HG03108 (cell line): ENCODE measurements at regions not wholly inside any gene's neighbourhood (a gene's known extent, or its start where the extent isn't known, plus 50 kb on each side); places are given as distances from the start of the nearest gene placed in this dataset.

ENCODE experiments used
- ATAC-seq: cut with Tn5 transposase; IDR thresholded peaks from one replicate; pipeline ENCODE4 v1.9.1; 2021; ENCODE audit warnings: moderate library complexity; ENCODE audit not compliant: unreplicated experiment

- no peak for ATAC-seq
Measured at GRCh38 chr2:129721846-129722245, 257.6 kb upstream of the RAB6C start.

GRCh38 chr2:129722306-129723019, 257.0 kb upstream of the RAB6C start:
- ATAC-seq: no peak

GRCh38 chr2:129723277-129724020, 256.0 kb upstream of the RAB6C start:
- no peak for ATAC-seq

GRCh38 chr2:129724021-129724757, 255.3 kb upstream of the RAB6C start:
- no peak for ATAC-seq

- ATAC-seq: no peak
Measured at GRCh38 chr2:129726216-129726615, 253.2 kb upstream of the RAB6C start.

- ATAC-seq: no peak
Measured at GRCh38 chr2:129727286-129727685, 252.2 kb upstream of the RAB6C start.

- no peak for ATAC-seq
Measured at GRCh38 chr2:129728035-129728972, 251.2 kb upstream of the RAB6C start.

GRCh38 chr2:129729011-129729410, 250.5 kb upstream of the RAB6C start:
- no peak for ATAC-seq

GRCh38 chr2:129729646-129730045, 249.8 kb upstream of the RAB6C start:
- ATAC-seq: no peak

- no peak for ATAC-seq
Measured at GRCh38 chr2:129730979-129731378, 248.5 kb upstream of the RAB6C start.

- no peak for ATAC-seq
Measured at GRCh38 chr2:129731907-129732629, 247.4 kb upstream of the RAB6C start.

- no peak for ATAC-seq
Measured at GRCh38 chr2:129732630-129733026, 246.8 kb upstream of the RAB6C start.

- no peak for ATAC-seq
Measured at GRCh38 chr2:129733041-129733440, 246.4 kb upstream of the RAB6C start.

- no peak for ATAC-seq
Measured at GRCh38 chr2:129733579-129733978, 245.9 kb upstream of the RAB6C start.

- ATAC-seq: no peak
Measured at GRCh38 chr2:129734343-129735034, 245.0 kb upstream of the RAB6C start.

- no peak for ATAC-seq
Measured at GRCh38 chr2:129735576-129735975, 243.9 kb upstream of the RAB6C start.

GRCh38 chr2:129737660-129738527, 241.6 kb upstream of the RAB6C start:
- ATAC-seq: no peak

- no peak for ATAC-seq
Measured at GRCh38 chr2:129738799-129739198, 240.7 kb upstream of the RAB6C start.

GRCh38 chr2:129740504-129740903, 239.0 kb upstream of the RAB6C start:
- ATAC-seq: no peak
